Peyer's patch (tissue), 4 donors: ENCODE measurements at regions not wholly inside any gene's neighbourhood (a gene's known extent, or its start where the extent isn't known, plus 50 kb on each side); places are given as distances from the start of the nearest gene placed in this dataset.

ENCODE experiments used
- DNase-seq, 3 donors: peaks; one replicate each; pipeline ENCODE4 v3.0.0-alpha.2; 2017 to 2019
- H3K27ac ChIP-seq, 4 donors: fragments of 200-600 bp; sonication (generic); one replicate each; pipeline ENCODE4 v1.5.1; 2016 to 2019
- H3K27me3 ChIP-seq, 2 donors: fragments of 200-600 bp; sonication (generic); one replicate each; pipeline ENCODE4 v1.5.1; 2019
- H3K36me3 ChIP-seq, 3 donors: fragments of 200-600 bp; sonication (generic); one replicate each; pipeline ENCODE4 v1.5.1; 2016 to 2019
- H3K4me1 ChIP-seq, 4 donors: fragments of 200-600 bp; sonication (generic); one replicate each; pipeline ENCODE4 v1.5.1; 2016 to 2019
- H3K4me3 ChIP-seq, 4 donors: fragments of 200-600 bp; sonication (generic); 1 replicate in 3 of 4; 2 replicates in 1 of 4; pipeline ENCODE4 v1.5.1; 2016 to 2019; ENCODE audit warnings: mild to moderate bottlenecking in 1 of 4
- H3K9me3 ChIP-seq, 4 donors: fragments of 200-600 bp; sonication (generic); one replicate each; pipeline ENCODE4 v1.5.1; 2016 to 2019; ENCODE audit warnings: mild to moderate bottlenecking in 1 of 4
- CTCF ChIP-seq, 6 experiments: fragments of 450-650 bp in 4 of 6; fragments of 200-600 bp in 2 of 6; sonication (generic) in 1 of 6; IDR thresholded peaks; one replicate each; pipeline ENCODE4 v1.5.1; 2017 to 2019; ENCODE audit warnings: antibody characterized with exemption in 6 of 6, mild to moderate bottlenecking in 3 of 6, moderate library complexity in 1 of 6
- POLR2A ChIP-seq, 2 donors: fragments of 450-650 bp; IDR thresholded peaks; one replicate each; pipeline ENCODE4 v1.5.1; 2017; ENCODE audit warnings: antibody characterized with exemption in 2 of 2, mild to moderate bottlenecking in 2 of 2, moderate library complexity in 2 of 2

- no peaks in the 10 kb centered on the region for H3K36me3 ChIP-seq
- DNase-seq, result no peak
- no peaks in the 10 kb centered on the region for H3K9me3 ChIP-seq
- no peaks in the 10 kb centered on the region for H3K27me3 ChIP-seq
- no peak overlapping the region for H3K27ac ChIP-seq
- H3K4me3 ChIP-seq, result no peak overlapping the region
- H3K4me1 ChIP-seq, result no peaks in the 10 kb centered on the region
- TF ChIP-seq CTCF (IDR thresholded peaks at IDR 0.05) (no peak), POLR2A (IDR thresholded peaks at IDR 0.05) (no peak)
These were observed 569.1 kb upstream of the ZFP42 start for GRCh38 chr4:187426511-187426910.

GRCh38 chr4:187432310-187432709, 563.3 kb upstream of the ZFP42 start:
- no peaks in the 10 kb centered on the region for H3K4me1 ChIP-seq
- H3K36me3 ChIP-seq, result no peaks in the 10 kb centered on the region
- H3K27me3 ChIP-seq, result no peaks in the 10 kb centered on the region
- no peak overlapping the region for H3K27ac ChIP-seq
- H3K9me3 ChIP-seq, result no peaks in the 10 kb centered on the region
- no peak for DNase-seq
- H3K4me3 ChIP-seq, result no peak overlapping the region
- TF ChIP-seq CTCF (IDR thresholded peaks at IDR 0.05) (no peak), POLR2A (IDR thresholded peaks at IDR 0.05) (no peak)

GRCh38 chr4:187433141-187433540, 562.4 kb upstream of the ZFP42 start:
- Histone ChIP-seq H3K36me3 (no peaks in the 10 kb centered on the region), H3K9me3 (no peaks in the 10 kb centered on the region), H3K27ac (no peak overlapping the region), H3K4me1 (no peaks in the 10 kb centered on the region), H3K4me3 (no peak overlapping the region), H3K27me3 (no peaks in the 10 kb centered on the region)
- no peak for DNase-seq
- TF ChIP-seq CTCF (IDR thresholded peaks at IDR 0.05), result no peak
- TF ChIP-seq POLR2A (IDR thresholded peaks at IDR 0.05), result no peak

GRCh38 chr4:187436251-187436650, 559.3 kb upstream of the ZFP42 start:
- Histone ChIP-seq H3K9me3 (no peaks in the 10 kb centered on the region), H3K27me3 (no peaks in the 10 kb centered on the region), H3K36me3 (no peaks in the 10 kb centered on the region), H3K4me1 (no peaks in the 10 kb centered on the region), H3K4me3 (no peak overlapping the region), H3K27ac (no peak overlapping the region)
- DNase-seq, result no peak
- TF ChIP-seq POLR2A (IDR thresholded peaks at IDR 0.05), result no peak
- no peak for TF ChIP-seq CTCF (IDR thresholded peaks at IDR 0.05)

- H3K27ac ChIP-seq, result no peak overlapping the region
- H3K9me3 ChIP-seq, result no peaks in the 10 kb centered on the region
- H3K4me3 ChIP-seq, result no peak overlapping the region
- DNase-seq, result no peak
- H3K4me1 ChIP-seq, result no peaks in the 10 kb centered on the region
- H3K36me3 ChIP-seq, result no peaks in the 10 kb centered on the region
- no peaks in the 10 kb centered on the region for H3K27me3 ChIP-seq
- TF ChIP-seq CTCF (IDR thresholded peaks at IDR 0.05) (no peak), POLR2A (IDR thresholded peaks at IDR 0.05) (no peak)
These were observed 551.5 kb upstream of the ZFP42 start for GRCh38 chr4:187444061-187444460.

- H3K27me3 ChIP-seq, result no peaks in the 10 kb centered on the region
- no peak overlapping the region for H3K27ac ChIP-seq
- H3K9me3 ChIP-seq, result no peaks in the 10 kb centered on the region
- no peaks in the 10 kb centered on the region for H3K36me3 ChIP-seq
- H3K4me3 ChIP-seq, result no peak overlapping the region
- H3K4me1 ChIP-seq, result no peaks in the 10 kb centered on the region
- no peak for DNase-seq
- TF ChIP-seq CTCF (IDR thresholded peaks at IDR 0.05) (no peak), POLR2A (IDR thresholded peaks at IDR 0.05) (no peak)
These were observed 545.9 kb upstream of the ZFP42 start for GRCh38 chr4:187449702-187450101.
